HT1080 (cell line): ENCODE measurements at regions not wholly inside any gene's neighbourhood (a gene's known extent, or its start where the extent isn't known, plus 50 kb on each side); places are given as distances from the start of the nearest gene placed in this dataset.
A peak's percentile ranks its signal among the peaks of the same experiment; 100 is the strongest.
"Not testable (repeated sequence)": the region's sequence is repeated elsewhere in the genome, so short reads cannot be mapped to it uniquely, and the experiment has no call there.

Source experiments
- DNase-seq: peaks from one replicate; pipeline ENCODE4 v3.0.0-alpha.2; 2015; ENCODE audit warnings: low read depth

- DNase-seq: peak; percentile 21
Measured at GRCh38 chr4:127015667-127016117, 617.1 kb upstream of the INTU start.

GRCh38 chr4:127018381-127018780, 614.4 kb upstream of the INTU start:
- no peak for DNase-seq

- not testable (repeated sequence) for DNase-seq
Measured at GRCh38 chr4:127020831-127021230, 611.9 kb upstream of the INTU start.

GRCh38 chr4:127036296-127036695, 596.5 kb upstream of the INTU start:
- no peak for DNase-seq

- no peak for DNase-seq
Measured at GRCh38 chr4:127045861-127046260, 586.9 kb upstream of the INTU start.

- no peak for DNase-seq
Measured at GRCh38 chr4:127047930-127048329, 584.8 kb upstream of the INTU start.

- no peak for DNase-seq
Measured at GRCh38 chr4:127048376-127049044, 584.2 kb upstream of the INTU start.

GRCh38 chr4:127049526-127049925, 583.2 kb upstream of the INTU start:
- DNase-seq: no peak

- DNase-seq: no peak
Measured at GRCh38 chr4:127052742-127053141, 580.0 kb upstream of the INTU start.

GRCh38 chr4:127055357-127055756, 577.4 kb upstream of the INTU start:
- DNase-seq: peak; percentile 84

GRCh38 chr4:127069675-127070074, 563.1 kb upstream of the INTU start:
- DNase-seq: no peak

GRCh38 chr4:127071443-127071842, 561.3 kb upstream of the INTU start:
- no peak for DNase-seq

- no peak for DNase-seq
Measured at GRCh38 chr4:127080141-127080540, 552.6 kb upstream of the INTU start.

- no peak for DNase-seq
Measured at GRCh38 chr4:127081041-127081440, 551.7 kb upstream of the INTU start.

GRCh38 chr4:127082986-127083385, 549.8 kb upstream of the INTU start:
- DNase-seq: no peak

GRCh38 chr4:127084666-127085065, 548.1 kb upstream of the INTU start:
- no peak for DNase-seq

GRCh38 chr4:127097061-127097460, 535.7 kb upstream of the INTU start:
- no peak for DNase-seq

GRCh38 chr4:127102361-127102760, 530.4 kb upstream of the INTU start:
- DNase-seq: no peak

- peak; percentile 3 for DNase-seq
Measured at GRCh38 chr4:127103681-127104115, 529.1 kb upstream of the INTU start.

- DNase-seq: no peak
Measured at GRCh38 chr4:127113844-127114362, 518.9 kb upstream of the INTU start.

- no peak for DNase-seq
Measured at GRCh38 chr4:127118681-127119080, 514.1 kb upstream of the INTU start.

GRCh38 chr4:127120441-127121090, 512.2 kb upstream of the INTU start:
- DNase-seq: no peak

GRCh38 chr4:127124919-127125318, 507.8 kb upstream of the INTU start:
- DNase-seq: no peak
